Keratinocyte (primary cell): ENCODE measurements at regions not wholly inside any gene's neighbourhood (a gene's known extent, or its start where the extent isn't known, plus 50 kb on each side); places are given as distances from the start of the nearest gene placed in this dataset.

Experiments
- DNase-seq: peaks from one replicate; pipeline ENCODE4 v3.0.0-alpha.2; 2011; ENCODE audit warnings: low read depth, missing footprints, low spot score
- FAIRE-seq: peaks from 2 replicates; lab custom pipeline; 2011; peaks lifted over from hg19 to GRCh38; lab: Jason Lieb, UNC
- H2AFZ ChIP-seq: 2 replicates; pipeline ENCODE4 v1.6.0; 2012; ENCODE audit warnings: low read length, control low read depth, inconsistent platforms; ENCODE audit not compliant: control insufficient read depth
- H3K27ac ChIP-seq: 2 replicates; pipeline ENCODE4 v1.5.1; 2011; ENCODE audit warnings: low read length; ENCODE audit not compliant: control insufficient read depth, insufficient read depth
- H3K27me3 ChIP-seq: 3 replicates; pipeline ENCODE4 v1.6.0; 2011; ENCODE audit warnings: low read length; ENCODE audit not compliant: control insufficient read depth, insufficient read depth; ENCODE audit errors: extremely low read depth
- H3K36me3 ChIP-seq, 2 experiments: 2 replicates in 1 of 2; 3 replicates in 1 of 2; pipeline ENCODE4 v1.5.1; 2011; ENCODE audit warnings: low read length in 2 of 2, mild to moderate bottlenecking in 1 of 2; ENCODE audit not compliant: control insufficient read depth in 2 of 2, insufficient read depth in 2 of 2; ENCODE audit errors: extremely low read depth in 1 of 2
- H3K4me1 ChIP-seq: 3 replicates; pipeline ENCODE4 v1.5.1; 2011; ENCODE audit warnings: low read length; ENCODE audit not compliant: control insufficient read depth, insufficient read depth; ENCODE audit errors: extremely low read depth
- H3K4me2 ChIP-seq: 3 replicates; pipeline ENCODE4 v1.6.0; 2011; ENCODE audit warnings: low read depth, low read length; ENCODE audit not compliant: control insufficient read depth, insufficient read depth; ENCODE audit errors: extremely low read depth
- H3K4me3 ChIP-seq, 3 experiments: fragments of 200-600 bp in 1 of 3; sonication (generic) in 1 of 3; 2 replicates in 2 of 3; 3 replicates in 1 of 3; pipeline ENCODE4 v1.5.1; 2011 to 2016; ENCODE audit warnings: low read length in 3 of 3, mild to moderate bottlenecking in 3 of 3, control low read depth in 2 of 3, inconsistent platforms in 1 of 3, low read depth in 1 of 3, mixed read lengths in 1 of 3, mixed run types in 1 of 3, moderate library complexity in 1 of 3; ENCODE audit not compliant: control insufficient read depth in 2 of 3, insufficient read depth in 2 of 3; ENCODE audit errors: extremely low read depth in 1 of 3
- H3K79me2 ChIP-seq: 2 replicates; pipeline ENCODE4 v1.6.0; 2012; ENCODE audit warnings: low read length; ENCODE audit not compliant: control insufficient read depth, insufficient read depth
- H3K9ac ChIP-seq: 3 replicates; pipeline ENCODE4 v1.6.0; 2011; ENCODE audit warnings: low read length; ENCODE audit not compliant: control insufficient read depth, insufficient read depth; ENCODE audit errors: extremely low read depth
- H3K9me1 ChIP-seq: 3 replicates; pipeline ENCODE4 v1.6.0; 2011; ENCODE audit warnings: low read length; ENCODE audit not compliant: control insufficient read depth, insufficient read depth; ENCODE audit errors: extremely low read depth
- H3K9me3 ChIP-seq: 2 replicates; pipeline ENCODE4 v1.5.1; 2012; ENCODE audit warnings: low read depth, low read length; ENCODE audit not compliant: control insufficient read depth
- H4K20me1 ChIP-seq: 3 replicates; pipeline ENCODE4 v1.6.0; 2011; ENCODE audit warnings: low read length; ENCODE audit not compliant: control insufficient read depth, insufficient read depth; ENCODE audit errors: extremely low read depth
- EZH2 ChIP-seq: IDR thresholded peaks from one replicate; pipeline ENCODE4 v1.6.1; 2012; ENCODE audit warnings: inconsistent platforms, mild to moderate bottlenecking, low read length, moderate library complexity
- dilution Hi-C: fragments of 300-500 bp; cut with MboI; formaldehyde crosslinking; loops from one replicate; pipeline ENCODE4 v1.7.0; 2020; ENCODE audit warnings: low sequenced_read_pairs; ENCODE audit not compliant: extremely low pct_ligation_motif_present
- TF ChIP-seq, protein P1 (sequence below), 3 experiments: IDR thresholded peaks in 1 of 3; conservative IDR thresholded peaks in 1 of 3; optimal IDR thresholded peaks in 1 of 3; 2 replicates in 2 of 3; 3 replicates in 1 of 3; pipeline versions ENCODE3 to v1.5.1; 2011; ENCODE audit warnings: low read length in 3 of 3, mild to moderate bottlenecking in 3 of 3, moderate library complexity in 2 of 3, control low read depth in 1 of 3, inconsistent platforms in 1 of 3; ENCODE audit not compliant: insufficient read depth in 2 of 3; ENCODE audit errors: extremely low read depth in 1 of 3

DNA sequence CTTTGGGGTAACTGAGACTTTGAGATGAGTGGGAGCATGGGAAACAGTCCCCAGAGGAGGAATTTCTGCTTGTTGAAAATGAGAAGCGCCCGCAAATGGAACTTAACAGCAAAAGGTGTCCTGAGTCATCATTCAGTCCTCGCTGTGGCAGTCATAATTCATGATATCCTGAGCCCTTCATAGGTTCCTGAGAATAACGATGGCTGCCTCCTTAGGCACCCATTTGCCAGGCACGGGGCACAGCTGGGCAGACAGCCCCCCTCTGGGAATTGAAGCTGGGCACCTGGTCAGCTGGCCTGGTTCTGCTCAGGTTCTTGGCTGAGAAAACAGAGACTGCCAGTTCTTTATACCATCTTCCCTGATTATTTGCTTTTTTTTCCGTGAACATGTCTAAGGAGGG is 69.8 kb upstream of the EGFLAM start:
- Histone ChIP-seq H3K4me1 (no peaks in the 10 kb centered on the region), H3K4me2 (no peak overlapping the region), H4K20me1 (no peaks in the 10 kb centered on the region), H3K79me2 (no peaks in the 10 kb centered on the region), H3K9me3 (no peaks in the 10 kb centered on the region), H3K27me3 (no peaks in the 10 kb centered on the region), H3K4me3 (no peak overlapping the region), H3K9ac (no peak overlapping the region), H3K9me1 (no peaks in the 10 kb centered on the region), H3K27ac (no peak overlapping the region), H2AFZ (no peak overlapping the region), H3K36me3 (no peaks in the 10 kb centered on the region)
- no peak for FAIRE-seq
- no peak for DNase-seq
- dilution Hi-C loops, result no loop called here
- no peak for TF ChIP-seq EZH2
- TF ChIP-seq, protein P1, sequence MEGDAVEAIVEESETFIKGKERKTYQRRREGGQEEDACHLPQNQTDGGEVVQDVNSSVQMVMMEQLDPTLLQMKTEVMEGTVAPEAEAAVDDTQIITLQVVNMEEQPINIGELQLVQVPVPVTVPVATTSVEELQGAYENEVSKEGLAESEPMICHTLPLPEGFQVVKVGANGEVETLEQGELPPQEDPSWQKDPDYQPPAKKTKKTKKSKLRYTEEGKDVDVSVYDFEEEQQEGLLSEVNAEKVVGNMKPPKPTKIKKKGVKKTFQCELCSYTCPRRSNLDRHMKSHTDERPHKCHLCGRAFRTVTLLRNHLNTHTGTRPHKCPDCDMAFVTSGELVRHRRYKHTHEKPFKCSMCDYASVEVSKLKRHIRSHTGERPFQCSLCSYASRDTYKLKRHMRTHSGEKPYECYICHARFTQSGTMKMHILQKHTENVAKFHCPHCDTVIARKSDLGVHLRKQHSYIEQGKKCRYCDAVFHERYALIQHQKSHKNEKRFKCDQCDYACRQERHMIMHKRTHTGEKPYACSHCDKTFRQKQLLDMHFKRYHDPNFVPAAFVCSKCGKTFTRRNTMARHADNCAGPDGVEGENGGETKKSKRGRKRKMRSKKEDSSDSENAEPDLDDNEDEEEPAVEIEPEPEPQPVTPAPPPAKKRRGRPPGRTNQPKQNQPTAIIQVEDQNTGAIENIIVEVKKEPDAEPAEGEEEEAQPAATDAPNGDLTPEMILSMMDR (optimal IDR thresholded peaks at IDR 0.05 in 1 of 3, IDR thresholded peaks at IDR 0.05 in 1 of 3, conservative IDR thresholded peaks at IDR 0.05 in 1 of 3; ENCODE audit: extremely low read depth in 1 of 3, insufficient read depth in 2 of 3, low read length in 3 of 3), result no peak

DNA sequence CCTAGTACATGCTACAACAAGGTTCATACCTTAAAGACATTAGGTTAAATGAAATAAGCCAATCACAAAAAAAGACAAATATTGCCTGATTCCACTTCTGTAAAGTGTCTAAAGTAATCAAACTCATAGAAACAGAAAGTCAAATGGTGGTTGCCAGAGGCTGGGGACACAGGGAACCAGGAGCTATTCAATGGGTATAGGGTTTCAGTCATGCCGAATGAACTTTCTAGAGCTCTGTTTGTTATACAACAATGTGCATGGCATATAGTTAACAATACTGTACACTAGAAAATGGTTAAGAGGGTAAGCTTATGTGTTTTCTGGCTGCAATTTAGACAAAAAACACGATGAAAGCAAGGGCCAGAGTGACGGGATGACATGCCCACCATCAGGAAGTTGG is 70.8 kb upstream of the EGFLAM start:
- Histone ChIP-seq H3K4me2 (no peak overlapping the region), H3K9me1 (no peaks in the 10 kb centered on the region), H3K27ac (no peak overlapping the region), H3K79me2 (no peaks in the 10 kb centered on the region), H4K20me1 (no peaks in the 10 kb centered on the region), H3K4me1 (no peaks in the 10 kb centered on the region), H3K36me3 (no peaks in the 10 kb centered on the region), H3K27me3 (no peaks in the 10 kb centered on the region), H3K9ac (no peak overlapping the region), H3K9me3 (no peaks in the 10 kb centered on the region), H2AFZ (no peak overlapping the region), H3K4me3 (no peak overlapping the region)
- dilution Hi-C loops, result no loop called here
- TF ChIP-seq EZH2, result no peak
- TF ChIP-seq, protein P1 (optimal IDR thresholded peaks at IDR 0.05 in 1 of 3, IDR thresholded peaks at IDR 0.05 in 1 of 3, conservative IDR thresholded peaks at IDR 0.05 in 1 of 3; ENCODE audit: extremely low read depth in 1 of 3, insufficient read depth in 2 of 3, low read length in 3 of 3), result no peak
- no peak for DNase-seq
- FAIRE-seq, result no peak
